HCT116 (cell line): ENCODE measurements at regions not wholly inside any gene's neighbourhood (a gene's known extent, or its start where the extent isn't known, plus 50 kb on each side); places are given as distances from the start of the nearest gene placed in this dataset.

ENCODE experiments used
- ATAC-seq: fragments of 200-7000 bp; cut with Tn5 transposase; 2 replicates; pipeline ENCODE4 v1.9.1; 2020; ENCODE audit warnings: mild to moderate bottlenecking, moderate library complexity
- BruUV-seq: library from RNA; stranded (reverse); fragments of 400-500 nt; replicated peaks from 2 replicates; lab custom pipeline; 2021; lab: Mats Ljungman, UMichigan
- CTCF ChIA-PET: fragments of 300-600 bp; sonication (Branson Sonifier 250); formaldehyde crosslinking; loops from one replicate; lab custom pipeline; 2021; ENCODE audit warnings: antibody characterized with exemption; lab: Charles Lee
- POLR2A ChIA-PET: fragments of 300-600, 350-600 bp; sonication (Branson Sonifier 250); formaldehyde crosslinking; loops from one replicate; lab custom pipeline; 2021; ENCODE audit warnings: antibody characterized with exemption; lab: Charles Lee
- RAD21 ChIA-PET, 2 experiments: fragments of 300-600 bp; sonication (Branson Sonifier 250); formaldehyde crosslinking; loops; one replicate each; lab custom pipeline; 2023; ENCODE audit warnings: low total read pairs in 2 of 2; ENCODE audit not compliant: uncharacterized antibody in 2 of 2, unreplicated experiment in 2 of 2, low non-redundant PET in 1 of 2; lab: Charles Lee
- DNase-seq: peaks from one replicate; pipeline ENCODE4 v3.0.0-alpha.2; 2010; ENCODE audit warnings: low read depth, low spot score
- H2AFZ ChIP-seq: fragments of 200-600 bp; shearing (Covaris generic), sonication (generic); 2 replicates; pipeline ENCODE4 v1.6.1; 2017; ENCODE audit warnings: low read depth, mixed run types, mixed read lengths, antibody characterized with exemption, low read length; ENCODE audit not compliant: poor library complexity, severe bottlenecking
- H3K27ac ChIP-seq: 2 replicates; pipeline ENCODE4 v1.5.1; 2012; ENCODE audit warnings: low read depth, low read length
- H3K27me3 ChIP-seq: fragments of 200-600 bp; sonication (generic); 2 replicates; pipeline ENCODE4 v1.6.1; 2016; ENCODE audit warnings: mixed run types, low read length, mixed read lengths; ENCODE audit not compliant: insufficient read depth
- H3K36me3 ChIP-seq, 2 experiments: fragments of 200-500 bp in 1 of 2; fragments of 200-600 bp in 1 of 2; sonication (Bioruptor generic) in 1 of 2; sonication (generic) in 1 of 2; 2 replicates each; pipeline versions ENCODE4 v1.5.1 to v1.6.1; 2014 to 2016; ENCODE audit warnings: low read length in 2 of 2, inconsistent platforms in 1 of 2, mixed read lengths in 1 of 2, mixed run types in 1 of 2; ENCODE audit not compliant: insufficient read depth in 2 of 2, control insufficient read depth in 1 of 2
- H3K4me1 ChIP-seq, 2 experiments: fragments of 200-600 bp in 1 of 2; sonication (generic) in 1 of 2; 2 replicates each; pipeline versions ENCODE4 v1.5.1 to v1.6.1; 2012 to 2017; ENCODE audit warnings: low read length in 2 of 2, inconsistent platforms in 1 of 2, mild to moderate bottlenecking in 1 of 2, mixed read lengths in 1 of 2, mixed run types in 1 of 2, moderate library complexity in 1 of 2; ENCODE audit not compliant: insufficient read depth in 2 of 2, control insufficient read depth in 1 of 2
- H3K4me2 ChIP-seq: fragments of 200-600 bp; sonication (generic); 2 replicates; pipeline ENCODE4 v1.6.1; 2017; ENCODE audit warnings: mixed run types, low read length, mixed read lengths
- H3K4me3 ChIP-seq, 2 experiments: fragments of 200-600 bp in 1 of 2; sonication (generic) in 1 of 2; replicated peaks in 1 of 2; 2 replicates each; pipeline ENCODE4 v1.5.1; 2011 to 2016; ENCODE audit warnings: low read length in 2 of 2, control low read depth in 1 of 2, low read depth in 1 of 2, mild to moderate bottlenecking in 1 of 2, mixed read lengths in 1 of 2, mixed run types in 1 of 2
- H3K79me2 ChIP-seq: fragments of 200-600 bp; sonication (generic); 2 replicates; pipeline ENCODE4 v1.6.1; 2017; ENCODE audit warnings: mild to moderate bottlenecking, mixed run types, low read length, moderate library complexity, mixed read lengths; ENCODE audit not compliant: insufficient read depth
- H3K9ac ChIP-seq: fragments of 200-600 bp; sonication (generic); 2 replicates; pipeline ENCODE4 v1.6.1; 2016; ENCODE audit warnings: low read length, mixed read lengths
- H3K9me2 ChIP-seq: fragments of 200-600 bp; sonication (generic), shearing (Covaris generic); 2 replicates; pipeline ENCODE4 v1.6.1; 2017; ENCODE audit warnings: mixed run types, mild to moderate bottlenecking, moderate library complexity; ENCODE audit not compliant: insufficient read depth
- H3K9me3 ChIP-seq, 2 experiments: fragments of 200-500 bp in 1 of 2; fragments of 200-600 bp in 1 of 2; sonication (Bioruptor generic) in 1 of 2; sonication (generic) in 1 of 2; 2 replicates each; pipeline ENCODE4 v1.6.1; 2014 to 2017; ENCODE audit warnings: low read length in 2 of 2, mixed read lengths in 2 of 2, inconsistent platforms in 1 of 2, low read depth in 1 of 2, mild to moderate bottlenecking in 1 of 2, mixed run types in 1 of 2, moderate library complexity in 1 of 2; ENCODE audit not compliant: control insufficient read depth in 1 of 2, insufficient read depth in 1 of 2
- H4K20me1 ChIP-seq: fragments of 200-600 bp; sonication (generic), shearing (Covaris generic); 2 replicates; pipeline ENCODE4 v1.6.1; 2017; ENCODE audit warnings: mixed run types, mild to moderate bottlenecking, moderate library complexity; ENCODE audit not compliant: insufficient read depth
- CBX3 ChIP-seq: IDR thresholded peaks from 2 replicates; pipeline ENCODE4 v1.6.1; 2012; ENCODE audit warnings: low read depth
- EGR1 ChIP-seq: IDR thresholded peaks from 2 replicates; pipeline ENCODE4 v1.6.1; 2012; ENCODE audit warnings: low read depth
- ELF1 ChIP-seq: IDR thresholded peaks from 2 replicates; pipeline ENCODE4 v1.6.1; 2012; ENCODE audit warnings: low read depth, borderline replicate concordance
- FOSL1 ChIP-seq: IDR thresholded peaks from 2 replicates; pipeline ENCODE4 v1.6.1; 2012; ENCODE audit warnings: low read depth
- RAD21 ChIP-seq: IDR thresholded peaks from 2 replicates; pipeline ENCODE4 v1.6.1; 2012; ENCODE audit warnings: low read depth, mild to moderate bottlenecking
- SIN3A ChIP-seq: IDR thresholded peaks from 2 replicates; pipeline ENCODE4 v1.6.1; 2012; ENCODE audit warnings: low read depth
- SRF ChIP-seq: IDR thresholded peaks from 2 replicates; pipeline ENCODE4 v1.6.1; 2012; ENCODE audit warnings: low read depth
- TCF7L2 ChIP-seq: IDR thresholded peaks from 2 replicates; pipeline ENCODE4 v1.7.0; 2011; ENCODE audit warnings: borderline replicate concordance, inconsistent platforms; ENCODE audit not compliant: insufficient read depth, insufficient read length; ENCODE audit errors: extremely low read depth
- YY1 ChIP-seq: IDR thresholded peaks from 2 replicates; pipeline ENCODE4 v1.6.1; 2011; ENCODE audit warnings: low read length, low read depth, moderate library complexity, mild to moderate bottlenecking; ENCODE audit not compliant: insufficient replicate concordance; ENCODE audit errors: extremely low read depth
- ZFX ChIP-seq: fragments of 450-650 bp; IDR thresholded peaks from 2 replicates; pipeline ENCODE4 v1.6.1; 2017
- ZNF274 ChIP-seq: fragments of 200-500 bp; sonication (Bioruptor generic); IDR thresholded peaks from 2 replicates; pipeline ENCODE4 v1.6.1; 2014; ENCODE audit warnings: mild to moderate bottlenecking, low read depth, low read length, inconsistent platforms
- intact Hi-C: fragments of 100-400 bp; cut with micrococcal nuclease; formaldehyde crosslinking; loops from 2 replicates; pipeline ENCODE4 v1.10.0; 2022
- TF ChIP-seq, protein P1 (sequence below): IDR thresholded peaks from 2 replicates; pipeline ENCODE4 v1.6.1; 2012; ENCODE audit warnings: low read depth
- TF ChIP-seq, protein P2 (sequence below), 3 experiments: fragments of 200-600 bp in 1 of 3; sonication (generic) in 1 of 3; IDR thresholded peaks in 2 of 3; conservative IDR thresholded peaks in 1 of 3; 2 replicates each; pipeline ENCODE4 v1.5.1; 2012 to 2017; ENCODE audit warnings: low read depth in 2 of 3, low read length in 2 of 3, antibody characterized with exemption in 1 of 3, borderline replicate concordance in 1 of 3, control low read depth in 1 of 3, mild to moderate bottlenecking in 1 of 3, mixed read lengths in 1 of 3, mixed run types in 1 of 3, moderate library complexity in 1 of 3; ENCODE audit not compliant: insufficient read depth in 1 of 3
- TF ChIP-seq, protein P3 (sequence below): IDR thresholded peaks from 2 replicates; pipeline ENCODE4 v1.6.1; 2012

DNA sequence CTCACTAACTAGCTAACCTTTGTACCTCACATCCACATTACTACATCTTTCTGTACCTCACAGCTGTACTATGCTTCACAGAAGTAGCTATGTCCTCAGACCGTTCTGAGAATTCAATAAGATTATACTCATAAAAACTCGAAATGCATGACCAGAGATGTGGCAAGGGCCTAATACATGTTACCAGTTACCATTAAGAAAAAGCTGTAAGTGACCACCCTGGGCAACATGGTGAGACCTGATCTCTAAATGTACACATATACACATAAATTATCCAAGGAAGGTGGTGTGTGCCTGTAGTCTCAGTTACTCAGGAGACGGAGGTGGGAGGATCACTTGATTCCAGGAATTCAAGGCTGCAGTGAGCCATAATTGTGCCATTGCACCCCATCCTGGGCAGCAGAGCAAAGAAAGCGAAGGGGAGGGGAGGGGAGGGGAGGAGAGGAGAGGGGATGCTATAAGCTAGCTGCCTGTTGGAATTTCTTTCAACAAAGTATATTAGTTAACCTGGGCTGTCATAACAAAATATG is 482.6 kb upstream of the ZNF717 start (continued):
- TF ChIP-seq SIN3A: no peak
- TF ChIP-seq, protein P1, sequence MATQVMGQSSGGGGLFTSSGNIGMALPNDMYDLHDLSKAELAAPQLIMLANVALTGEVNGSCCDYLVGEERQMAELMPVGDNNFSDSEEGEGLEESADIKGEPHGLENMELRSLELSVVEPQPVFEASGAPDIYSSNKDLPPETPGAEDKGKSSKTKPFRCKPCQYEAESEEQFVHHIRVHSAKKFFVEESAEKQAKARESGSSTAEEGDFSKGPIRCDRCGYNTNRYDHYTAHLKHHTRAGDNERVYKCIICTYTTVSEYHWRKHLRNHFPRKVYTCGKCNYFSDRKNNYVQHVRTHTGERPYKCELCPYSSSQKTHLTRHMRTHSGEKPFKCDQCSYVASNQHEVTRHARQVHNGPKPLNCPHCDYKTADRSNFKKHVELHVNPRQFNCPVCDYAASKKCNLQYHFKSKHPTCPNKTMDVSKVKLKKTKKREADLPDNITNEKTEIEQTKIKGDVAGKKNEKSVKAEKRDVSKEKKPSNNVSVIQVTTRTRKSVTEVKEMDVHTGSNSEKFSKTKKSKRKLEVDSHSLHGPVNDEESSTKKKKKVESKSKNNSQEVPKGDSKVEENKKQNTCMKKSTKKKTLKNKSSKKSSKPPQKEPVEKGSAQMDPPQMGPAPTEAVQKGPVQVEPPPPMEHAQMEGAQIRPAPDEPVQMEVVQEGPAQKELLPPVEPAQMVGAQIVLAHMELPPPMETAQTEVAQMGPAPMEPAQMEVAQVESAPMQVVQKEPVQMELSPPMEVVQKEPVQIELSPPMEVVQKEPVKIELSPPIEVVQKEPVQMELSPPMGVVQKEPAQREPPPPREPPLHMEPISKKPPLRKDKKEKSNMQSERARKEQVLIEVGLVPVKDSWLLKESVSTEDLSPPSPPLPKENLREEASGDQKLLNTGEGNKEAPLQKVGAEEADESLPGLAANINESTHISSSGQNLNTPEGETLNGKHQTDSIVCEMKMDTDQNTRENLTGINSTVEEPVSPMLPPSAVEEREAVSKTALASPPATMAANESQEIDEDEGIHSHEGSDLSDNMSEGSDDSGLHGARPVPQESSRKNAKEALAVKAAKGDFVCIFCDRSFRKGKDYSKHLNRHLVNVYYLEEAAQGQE: no peak
- TF ChIP-seq YY1: no peak
- TF ChIP-seq EGR1: no peak
- no peak for TF ChIP-seq ZFX
- no peak for TF ChIP-seq RAD21
- TF ChIP-seq, protein P2, sequence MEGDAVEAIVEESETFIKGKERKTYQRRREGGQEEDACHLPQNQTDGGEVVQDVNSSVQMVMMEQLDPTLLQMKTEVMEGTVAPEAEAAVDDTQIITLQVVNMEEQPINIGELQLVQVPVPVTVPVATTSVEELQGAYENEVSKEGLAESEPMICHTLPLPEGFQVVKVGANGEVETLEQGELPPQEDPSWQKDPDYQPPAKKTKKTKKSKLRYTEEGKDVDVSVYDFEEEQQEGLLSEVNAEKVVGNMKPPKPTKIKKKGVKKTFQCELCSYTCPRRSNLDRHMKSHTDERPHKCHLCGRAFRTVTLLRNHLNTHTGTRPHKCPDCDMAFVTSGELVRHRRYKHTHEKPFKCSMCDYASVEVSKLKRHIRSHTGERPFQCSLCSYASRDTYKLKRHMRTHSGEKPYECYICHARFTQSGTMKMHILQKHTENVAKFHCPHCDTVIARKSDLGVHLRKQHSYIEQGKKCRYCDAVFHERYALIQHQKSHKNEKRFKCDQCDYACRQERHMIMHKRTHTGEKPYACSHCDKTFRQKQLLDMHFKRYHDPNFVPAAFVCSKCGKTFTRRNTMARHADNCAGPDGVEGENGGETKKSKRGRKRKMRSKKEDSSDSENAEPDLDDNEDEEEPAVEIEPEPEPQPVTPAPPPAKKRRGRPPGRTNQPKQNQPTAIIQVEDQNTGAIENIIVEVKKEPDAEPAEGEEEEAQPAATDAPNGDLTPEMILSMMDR (IDR thresholded peaks at IDR 0.05 in 2 of 3, conservative IDR thresholded peaks at IDR 0.05 in 1 of 3; ENCODE audit: borderline replicate concordance in 1 of 3, insufficient read depth in 1 of 3, low read depth in 2 of 3, low read length in 2 of 3): no peak
- TF ChIP-seq, all 23 proteins: peak for 0

DNA sequence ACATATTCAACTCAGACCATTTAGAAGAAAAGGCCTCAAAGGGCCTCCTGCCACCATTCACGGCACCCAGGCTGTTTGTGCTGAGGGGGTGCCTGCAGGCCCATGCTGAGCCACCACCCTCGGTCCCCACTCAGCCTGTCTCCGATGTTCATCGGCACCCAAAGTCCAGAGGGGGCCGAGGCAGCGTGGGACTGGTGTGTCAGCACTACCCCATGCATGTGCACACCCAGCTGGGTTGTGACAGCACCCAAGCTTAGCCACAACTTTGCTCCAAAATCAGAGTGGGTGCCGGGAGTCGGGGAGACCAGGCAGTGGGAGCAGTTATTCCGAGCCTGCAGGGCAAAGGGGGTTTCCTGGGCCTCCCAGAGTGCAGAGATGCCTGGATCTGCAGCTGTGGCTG is 508.5 kb upstream of the ZNF717 start:
- no peaks in the 10 kb centered on the region for H3K9me2 ChIP-seq
- no peaks in the 10 kb centered on the region for H3K4me1 ChIP-seq
- no peak overlapping the region for H3K27ac ChIP-seq
- no peaks in the 10 kb centered on the region for H4K20me1 ChIP-seq
- intact Hi-C loops: no loop called here
- peaks cover 19 to 21% of the 10 kb centered on the region in 2 experiments; a peak in 2 of 4 replicates for H3K9me3 ChIP-seq
- RAD21 ChIA-PET: no interaction called here
- H3K4me2 ChIP-seq: no peak overlapping the region
- H3K27me3 ChIP-seq: no peaks in the 10 kb centered on the region
- no peak overlapping the region for H3K4me3 ChIP-seq
- no peaks in the 10 kb centered on the region for H3K79me2 ChIP-seq
- DNase-seq (no peak), ATAC-seq (no peak)
- POLR2A ChIA-PET: no interaction called here
- no peak overlapping the region for H2AFZ ChIP-seq
- H3K9ac ChIP-seq: no peak overlapping the region
- BruUV-seq: no TSS peak
- H3K36me3 ChIP-seq: no peaks in the 10 kb centered on the region
- CTCF ChIA-PET: no interaction called here
- TF ChIP-seq SRF (no peak), ELF1 (no peak), CBX3 (no peak), FOSL1 (no peak), ZNF274 (no peak), TCF7L2 (no peak), EGR1 (no peak)
- TF ChIP-seq, protein P1: no peak
- TF ChIP-seq, protein P3, sequence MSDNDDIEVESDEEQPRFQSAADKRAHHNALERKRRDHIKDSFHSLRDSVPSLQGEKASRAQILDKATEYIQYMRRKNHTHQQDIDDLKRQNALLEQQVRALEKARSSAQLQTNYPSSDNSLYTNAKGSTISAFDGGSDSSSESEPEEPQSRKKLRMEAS: no peak
- TF ChIP-seq, all 23 proteins: peak for 0
